LHCN-M2 (cell line): ENCODE measurements at regions not wholly inside any gene's neighbourhood (a gene's known extent, or its start where the extent isn't known, plus 50 kb on each side); places are given as distances from the start of the nearest gene placed in this dataset.
"Not testable (repeated sequence)": the region's sequence is repeated elsewhere in the genome, so short reads cannot be mapped to it uniquely, and the experiment has no call there.

Source experiments
- DNase-seq: peaks from one replicate; pipeline ENCODE4 v3.0.0-alpha.2; 2012; ENCODE audit warnings: low read depth

DNA sequence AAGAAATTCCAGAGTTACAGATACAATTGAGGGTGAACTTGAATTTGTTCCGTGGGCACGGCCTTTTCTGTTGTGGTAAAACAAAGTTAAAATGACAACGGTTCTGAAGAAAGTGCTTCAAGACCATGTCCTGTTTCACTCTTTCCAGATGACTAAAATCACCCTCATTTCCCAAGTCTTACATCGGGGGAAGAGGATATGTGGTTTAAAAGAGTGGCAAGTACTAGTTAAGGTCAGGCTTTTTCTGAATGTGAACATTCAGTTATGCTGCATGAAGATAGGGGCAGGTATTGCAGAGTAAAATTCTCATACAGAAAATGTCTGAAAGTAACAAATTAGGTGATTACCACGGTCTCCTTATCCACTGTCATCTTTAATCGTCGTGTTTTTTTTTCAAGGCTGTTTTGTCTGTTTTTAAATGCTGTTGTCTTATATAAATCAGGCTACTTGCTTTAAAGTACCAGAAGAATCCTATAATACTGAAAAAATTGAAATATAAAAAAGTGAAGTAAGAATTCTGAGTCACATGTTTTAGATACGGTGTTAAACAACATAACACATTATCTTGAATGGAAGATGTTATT, 236.6 kb upstream of the PLGLB2 start:
- not testable (repeated sequence) for DNase-seq

DNA sequence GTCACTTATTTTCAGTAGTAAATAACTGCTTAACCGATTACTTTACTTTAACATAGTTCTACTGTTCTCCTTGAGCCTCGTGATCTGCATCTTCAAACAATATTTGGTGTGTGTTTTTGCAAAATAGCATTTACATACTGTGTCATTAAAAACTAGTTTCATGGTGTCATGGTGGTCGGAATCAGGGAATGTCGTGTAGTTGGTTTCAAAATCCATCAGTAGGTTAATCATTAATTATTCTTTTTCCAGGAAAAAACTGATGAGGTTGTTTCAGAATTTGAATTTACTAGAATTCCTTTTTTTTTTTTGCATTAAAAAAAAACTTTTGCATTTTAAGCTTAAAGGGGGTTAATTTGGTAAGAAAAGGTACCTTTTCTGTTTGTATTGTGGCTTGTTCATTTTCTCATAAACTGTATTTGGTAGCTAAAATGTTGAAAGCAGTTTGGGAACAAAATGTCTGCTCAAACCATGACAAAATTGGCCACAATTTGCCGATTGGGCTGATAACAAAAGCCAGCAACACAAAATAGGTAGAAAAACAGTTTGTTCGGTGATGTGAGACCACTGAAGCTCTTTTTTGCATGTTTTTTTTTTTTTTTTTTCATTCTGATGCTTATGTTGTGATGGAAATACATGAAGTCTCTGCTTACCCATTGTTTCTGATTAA, 234.9 kb upstream of the PLGLB2 start:
- DNase-seq: not testable (repeated sequence)

DNA sequence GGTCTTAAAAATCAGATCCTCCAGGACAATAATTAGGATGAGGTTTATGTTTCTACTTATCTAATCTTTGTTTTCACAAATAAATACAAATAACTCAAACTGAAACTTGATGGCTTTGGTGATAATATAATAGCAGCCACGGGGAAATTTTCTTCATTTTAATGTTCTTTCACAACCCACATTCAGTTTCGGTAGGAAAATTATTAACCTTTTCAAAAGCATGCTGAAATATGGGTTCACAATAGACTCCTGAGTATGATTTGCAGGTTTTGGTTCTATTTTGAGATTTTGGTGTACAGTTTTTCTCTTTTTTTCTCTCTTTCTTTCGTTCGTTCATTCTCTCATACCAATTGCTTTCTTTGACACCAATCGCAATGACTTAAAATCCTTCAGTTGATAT, 233.9 kb upstream of the PLGLB2 start:
- DNase-seq: not testable (repeated sequence)

DNA sequence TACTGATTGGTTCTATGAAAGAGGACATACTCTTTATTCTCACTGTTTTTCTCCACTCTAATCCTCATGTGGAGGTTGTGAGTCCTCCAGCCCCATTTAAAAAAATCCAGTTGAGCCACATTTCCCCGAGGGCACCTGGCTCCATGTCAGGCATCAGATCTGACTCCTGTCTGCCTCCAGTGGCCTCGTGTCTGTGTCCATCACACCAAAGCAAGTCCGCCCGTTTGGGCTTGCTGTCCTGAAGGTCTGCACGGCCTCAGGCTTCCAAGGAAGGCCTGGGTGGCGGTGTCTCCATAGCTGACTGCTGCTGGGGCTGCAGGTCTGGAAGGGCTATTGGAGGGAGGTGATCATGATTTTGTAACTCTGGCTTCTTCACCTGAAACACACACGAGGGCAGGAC, 233.4 kb upstream of the PLGLB2 start:
- DNase-seq: not testable (repeated sequence)

DNA sequence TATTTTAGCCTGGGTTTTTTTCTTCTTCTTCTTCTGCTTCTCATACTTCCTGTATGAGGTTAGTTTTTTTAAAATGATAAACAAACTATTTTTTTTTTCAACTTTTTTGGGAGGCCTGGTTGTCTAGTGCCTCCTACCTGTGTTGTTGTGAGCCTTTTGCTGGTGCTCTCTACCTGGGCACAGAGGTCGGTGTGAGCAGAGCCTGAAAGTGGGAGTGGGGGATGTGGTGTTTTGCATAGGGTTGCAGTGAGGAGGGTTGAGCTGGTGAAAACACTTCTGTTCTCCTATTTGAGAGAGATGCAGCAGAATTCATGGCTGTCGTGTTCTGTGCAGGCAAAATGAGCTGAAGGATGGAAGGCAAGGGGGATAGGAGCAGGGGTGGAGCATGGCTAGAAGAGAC, 232.7 kb upstream of the PLGLB2 start:
- not testable (repeated sequence) for DNase-seq

DNA sequence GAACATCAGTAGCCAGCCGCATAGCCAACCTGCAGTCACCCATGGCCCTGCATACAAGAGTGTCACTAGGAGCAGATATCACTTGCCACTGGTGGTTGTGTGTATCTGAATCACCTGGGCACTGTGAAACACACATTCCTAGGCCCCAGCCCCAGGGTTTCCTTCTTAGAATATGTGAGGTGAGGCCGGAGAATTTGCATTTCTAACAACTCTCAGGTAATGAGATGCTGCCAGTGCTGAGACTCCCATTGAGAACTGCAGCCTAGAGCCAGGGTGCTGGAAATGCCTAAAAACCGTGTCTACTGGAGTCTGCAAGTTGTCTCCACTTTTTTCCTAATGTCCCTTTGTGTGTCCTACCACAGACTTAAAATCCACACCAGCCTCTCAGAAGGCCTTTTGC, 232.0 kb upstream of the PLGLB2 start:
- not testable (repeated sequence) for DNase-seq

DNA sequence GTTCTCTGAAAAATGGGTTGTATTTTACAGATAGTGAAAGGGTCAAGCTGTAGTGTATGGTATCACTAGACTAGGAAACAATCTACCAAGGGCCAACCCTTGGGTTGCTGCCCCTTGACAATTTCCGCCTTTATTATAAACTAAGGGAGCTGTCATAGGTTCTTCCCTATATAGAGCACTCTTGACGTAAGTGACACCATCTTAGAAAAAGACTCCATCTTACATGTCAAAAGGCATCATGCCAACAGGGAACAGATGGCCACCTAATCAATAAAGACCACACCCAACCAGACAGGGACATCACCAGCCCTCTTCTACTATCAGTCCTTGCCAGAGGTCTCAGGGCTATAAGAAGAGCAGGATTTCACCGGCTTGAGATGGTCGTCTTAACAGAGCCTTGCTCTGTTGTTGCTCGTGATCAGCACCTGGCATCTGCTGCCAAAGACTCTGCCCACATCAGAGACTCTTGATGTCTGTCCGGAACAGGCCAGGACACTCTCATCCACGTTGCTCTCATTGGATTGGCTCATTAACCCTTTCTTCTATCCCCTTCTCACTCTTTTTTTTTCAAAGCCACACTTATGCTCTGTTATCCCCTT, 231.4 kb upstream of the PLGLB2 start:
- not testable (repeated sequence) for DNase-seq

DNA sequence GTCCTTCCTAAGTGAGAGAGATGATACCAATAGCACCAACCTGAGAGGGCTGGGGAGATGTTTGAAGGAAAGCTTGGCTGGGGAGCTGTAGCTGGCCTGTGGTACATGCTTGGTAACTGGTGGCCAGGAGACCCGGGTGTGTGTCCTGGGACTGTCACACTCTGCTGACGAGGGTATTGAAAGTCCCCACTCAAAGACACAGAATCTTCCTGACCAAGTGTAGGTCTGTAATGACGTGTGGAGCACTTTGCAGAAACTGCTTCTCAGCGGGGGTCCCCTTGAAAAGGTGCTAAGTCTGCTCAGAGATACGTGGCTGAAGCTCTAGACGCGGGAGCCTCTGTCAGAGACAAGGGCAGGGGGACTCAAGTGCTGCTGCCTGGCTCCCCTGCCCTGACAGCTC, 230.4 kb upstream of the PLGLB2 start:
- not testable (repeated sequence) for DNase-seq

DNA sequence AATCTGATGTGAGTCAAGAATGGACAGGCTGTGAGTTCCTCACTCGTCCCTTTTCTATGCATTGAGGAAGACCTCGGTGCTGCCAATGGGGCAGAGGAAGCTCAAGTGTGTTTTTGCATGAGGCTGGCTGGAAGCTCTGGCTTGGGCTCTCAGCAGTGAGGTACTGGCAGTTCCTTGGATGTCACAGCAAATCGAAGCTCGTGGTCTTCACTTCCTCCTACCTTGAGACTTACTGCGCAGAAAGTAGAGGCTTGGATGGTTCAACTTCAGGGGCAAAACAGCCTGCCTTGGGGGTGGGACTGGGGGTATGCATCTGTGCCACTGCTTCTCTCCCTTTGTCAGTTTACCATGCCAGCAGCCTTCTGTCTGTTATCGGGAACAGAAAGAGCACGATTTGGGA, 229.8 kb upstream of the PLGLB2 start:
- not testable (repeated sequence) for DNase-seq

DNA sequence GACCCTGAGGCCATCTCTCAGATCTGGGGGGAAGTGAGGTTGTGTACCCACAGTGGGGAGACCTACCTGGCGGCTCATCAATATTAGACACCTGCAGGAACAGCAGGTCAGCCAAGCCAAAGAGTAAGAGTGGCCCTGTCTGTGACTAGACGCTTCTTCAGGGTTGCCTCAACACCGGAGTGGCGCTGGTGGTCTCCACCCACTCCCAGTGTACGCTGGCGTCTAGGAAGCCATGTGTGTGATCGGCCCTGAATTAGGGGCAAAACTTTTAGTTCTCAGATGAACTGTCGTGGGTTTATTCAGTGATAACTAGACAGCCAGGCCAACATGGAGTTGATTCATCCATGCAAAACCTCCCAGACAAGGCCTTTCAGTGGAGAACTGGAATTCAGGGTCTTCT, 229.3 kb upstream of the PLGLB2 start:
- DNase-seq: not testable (repeated sequence)

DNA sequence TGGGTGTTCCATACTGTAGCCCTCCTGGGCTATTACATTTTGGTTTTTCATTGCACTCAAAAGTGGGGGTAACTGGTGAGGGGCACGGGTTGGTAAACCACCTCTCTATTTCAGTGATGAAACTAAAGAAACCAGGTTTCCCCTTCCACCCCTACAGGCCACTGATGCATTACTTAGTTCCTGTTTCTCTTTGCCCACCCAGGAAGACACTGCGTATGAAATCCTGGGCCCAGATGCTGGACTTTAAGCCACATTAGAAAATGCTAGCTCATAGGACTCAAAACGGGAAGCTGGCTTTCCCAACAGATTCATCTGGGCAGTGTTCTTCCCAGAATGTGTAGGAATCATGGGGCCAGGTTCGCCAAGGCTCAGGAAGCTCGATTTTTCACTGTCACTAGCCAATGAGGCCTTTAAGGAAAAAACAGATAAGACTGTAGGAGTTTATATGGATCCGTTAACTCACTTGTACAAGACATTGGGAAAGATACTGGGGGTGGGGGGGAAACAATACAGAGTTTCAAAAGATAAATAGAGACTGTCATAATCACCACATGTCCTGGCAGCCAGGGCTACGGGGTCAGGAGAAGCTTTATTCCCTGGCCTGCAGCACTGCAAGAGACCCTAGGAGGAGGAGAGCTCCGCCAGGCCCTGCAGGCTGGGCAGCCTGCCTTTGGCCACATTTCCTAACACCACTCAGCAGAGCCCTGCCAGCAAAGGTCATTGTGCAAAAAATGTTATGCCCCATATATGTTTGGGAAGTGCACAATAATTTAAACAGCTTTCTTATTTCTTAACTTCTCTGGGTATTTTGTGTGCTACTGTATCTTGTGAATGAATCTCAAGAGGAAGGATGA, 228.5 kb upstream of the PLGLB2 start:
- not testable (repeated sequence) for DNase-seq

DNA sequence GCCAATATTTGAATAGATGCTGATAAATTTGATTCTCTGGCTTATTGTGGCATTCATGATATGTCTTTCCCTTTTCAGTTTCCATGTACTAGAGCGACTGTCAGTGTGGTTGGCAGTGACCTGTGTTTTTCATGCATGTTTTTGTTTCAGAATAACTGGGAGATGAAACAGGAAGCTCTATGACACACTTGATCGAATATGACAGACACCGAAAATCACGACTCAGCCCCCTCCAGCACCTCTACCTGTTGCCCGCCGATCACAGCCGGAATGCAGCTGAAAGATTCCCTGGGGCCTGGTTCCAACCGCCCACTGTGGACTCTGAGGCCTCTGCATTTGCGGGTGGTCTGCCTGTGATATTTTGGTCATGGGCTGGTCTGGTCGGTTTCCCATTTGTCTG, 226.8 kb upstream of the PLGLB2 start:
- not testable (repeated sequence) for DNase-seq

DNA sequence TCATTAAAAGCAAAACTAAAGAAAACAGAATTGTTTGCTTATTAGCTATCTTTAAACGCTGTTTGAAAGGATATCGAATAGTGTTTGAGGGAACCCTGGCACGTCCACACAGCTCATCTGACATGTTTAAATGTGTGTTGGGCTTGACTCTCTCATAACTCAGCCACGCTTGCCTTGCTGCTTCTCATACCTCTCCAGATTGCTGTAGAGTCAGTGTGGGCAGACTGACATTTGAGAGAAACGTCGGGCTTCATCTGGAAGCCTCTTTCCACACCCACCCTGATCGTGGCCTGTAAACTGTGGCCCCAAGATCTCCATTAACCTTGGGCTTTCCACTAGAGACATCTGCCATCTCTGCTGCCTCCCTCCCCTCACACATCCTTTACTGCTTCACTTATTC, 226.4 kb upstream of the PLGLB2 start:
- DNase-seq: not testable (repeated sequence)

DNA sequence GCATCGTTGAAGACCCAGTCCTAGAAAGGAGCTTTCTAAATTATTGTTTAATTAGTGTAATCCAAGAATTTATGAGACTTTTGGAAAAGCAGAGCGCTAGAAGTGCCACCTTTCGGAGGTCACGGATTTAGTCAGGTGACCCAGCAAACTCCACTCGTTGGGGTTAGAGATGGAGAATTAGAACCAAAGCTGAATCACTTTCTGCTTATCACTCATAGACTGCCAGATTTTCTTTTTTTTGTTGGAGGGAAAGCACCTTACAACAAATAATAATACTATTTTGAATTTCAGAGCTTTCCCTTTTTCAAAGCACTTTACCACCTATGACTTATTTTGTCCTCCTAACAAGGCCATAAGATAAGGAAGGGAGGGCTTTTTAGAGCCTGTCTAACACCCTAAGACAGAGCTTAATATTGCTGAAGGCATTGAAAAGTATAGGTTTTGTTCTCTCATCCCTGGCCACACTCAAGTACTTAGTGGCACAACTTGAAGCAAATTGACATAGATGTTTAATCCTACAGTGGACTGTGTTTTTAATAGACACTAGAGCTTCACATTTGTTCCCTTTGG, 223.2 kb upstream of the PLGLB2 start:
- not testable (repeated sequence) for DNase-seq

DNA sequence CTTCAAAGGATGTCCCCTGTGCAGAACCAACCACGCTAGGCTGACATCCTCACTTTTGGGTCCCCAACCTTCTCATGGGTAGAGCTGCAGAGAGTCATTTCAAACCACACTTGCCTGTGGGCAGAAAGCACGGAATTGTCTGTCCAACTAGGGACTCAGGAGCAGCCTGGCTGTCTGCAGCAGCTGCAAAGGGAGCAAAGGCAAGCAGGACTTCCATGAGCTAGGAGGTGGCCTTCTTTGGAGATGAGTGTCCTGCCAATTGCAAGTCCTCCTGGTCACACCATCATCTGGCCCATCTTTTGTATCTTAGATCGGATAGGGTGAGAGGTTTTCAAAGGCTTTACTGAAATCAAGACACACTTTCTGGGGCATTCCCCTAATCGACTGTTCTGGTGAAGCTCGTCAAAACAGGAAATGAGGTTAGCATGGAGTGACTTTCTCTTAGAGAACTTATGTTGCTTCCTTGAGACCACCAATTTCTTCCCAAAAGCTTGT, 222.3 kb upstream of the PLGLB2 start:
- not testable (repeated sequence) for DNase-seq

DNA sequence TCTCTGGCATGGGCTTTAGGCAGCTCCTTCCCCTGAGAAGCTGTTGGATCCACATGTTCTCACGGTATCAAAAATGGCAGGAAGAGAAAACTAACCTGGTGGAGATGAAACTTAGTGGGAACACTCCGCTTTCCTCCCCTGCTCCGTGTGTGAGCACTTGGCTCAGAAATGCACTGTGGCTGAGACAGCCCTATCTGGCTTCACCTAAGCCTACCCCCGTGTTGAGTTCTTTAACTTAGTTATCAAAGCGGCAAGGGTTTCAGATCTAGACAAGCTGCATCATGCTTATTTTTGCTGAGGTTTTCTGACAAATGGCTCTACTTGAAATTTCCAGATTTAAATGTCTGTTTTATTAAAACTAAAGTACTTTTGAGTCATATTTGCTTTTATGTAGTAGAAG, 221.6 kb upstream of the PLGLB2 start:
- DNase-seq: not testable (repeated sequence)

DNA sequence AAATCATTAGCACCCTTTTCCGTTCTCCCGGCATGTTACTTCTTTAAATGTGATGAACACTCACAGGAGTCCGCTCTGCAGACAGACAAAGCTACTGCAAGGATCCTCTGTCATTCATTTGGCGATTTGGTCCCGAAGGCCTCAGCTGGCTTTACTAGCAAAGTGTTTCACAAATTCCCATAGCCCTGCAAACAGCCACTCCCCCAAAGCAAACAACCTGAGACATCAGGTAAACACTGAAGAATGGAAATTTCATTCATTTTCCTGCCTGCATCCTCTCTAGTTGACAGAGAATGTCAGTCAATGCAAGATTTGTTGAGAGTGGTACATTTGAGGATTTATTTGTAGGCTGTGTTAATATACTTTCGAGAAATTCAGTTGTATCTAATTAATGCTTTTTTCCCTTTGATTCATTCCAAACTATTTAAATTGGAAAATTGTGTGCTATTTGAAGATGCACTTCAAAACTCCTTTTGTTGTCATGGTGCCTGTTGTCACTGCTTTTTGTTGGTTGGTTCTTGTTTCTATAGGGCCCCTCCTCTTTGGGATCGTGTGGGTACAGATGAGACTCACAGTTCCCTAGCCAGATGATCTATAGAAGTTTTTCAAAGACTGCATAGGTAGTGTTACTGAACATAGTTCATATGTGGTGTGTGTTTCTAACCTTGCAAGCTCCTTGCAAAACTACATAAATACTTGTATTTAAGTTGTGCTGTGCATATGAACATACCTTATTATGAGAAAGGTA, 215.7 kb upstream of the PLGLB2 start:
- not testable (repeated sequence) for DNase-seq

DNA sequence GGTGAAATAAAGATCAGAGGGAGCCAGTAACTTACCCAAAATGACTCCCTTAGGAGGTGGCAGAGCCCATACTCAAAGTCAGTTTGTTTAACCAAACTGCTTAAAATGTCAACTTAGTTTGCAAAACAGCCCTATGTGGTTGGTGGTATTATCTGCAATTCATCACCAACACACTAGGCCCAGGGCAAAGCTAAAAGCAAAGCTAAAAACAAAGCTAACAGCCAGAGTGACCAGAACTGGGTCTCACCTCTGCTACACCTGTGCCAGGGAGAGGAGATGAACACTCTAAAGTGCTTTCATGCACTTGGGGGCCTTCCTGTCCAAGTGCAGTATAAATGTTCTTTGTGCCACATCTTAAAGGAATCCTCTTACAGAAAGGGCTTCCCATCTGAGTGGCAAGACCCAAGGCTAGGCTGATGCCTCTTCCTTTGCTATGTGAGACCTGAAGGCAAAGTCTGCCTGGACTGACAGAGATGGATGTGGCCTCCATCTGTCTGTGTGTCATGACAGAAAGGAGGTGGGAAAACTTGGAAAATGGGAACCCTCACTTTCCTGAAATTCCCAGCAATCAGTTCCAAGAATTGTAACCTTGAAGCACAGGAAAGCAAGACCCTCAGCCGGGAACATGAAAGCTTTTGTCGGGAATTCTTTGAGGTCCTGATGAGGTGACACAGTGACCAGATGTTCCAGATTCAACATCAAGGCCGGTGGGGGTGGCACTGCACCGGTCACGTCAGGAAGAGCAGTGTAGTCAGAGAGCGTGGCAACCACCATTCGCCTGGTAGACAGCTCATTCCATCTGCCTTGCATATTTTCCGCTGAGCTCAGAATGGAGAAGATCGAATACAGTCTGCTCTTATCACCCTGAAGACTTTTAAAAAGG, 214.3 kb upstream of the PLGLB2 start:
- not testable (repeated sequence) for DNase-seq

DNA sequence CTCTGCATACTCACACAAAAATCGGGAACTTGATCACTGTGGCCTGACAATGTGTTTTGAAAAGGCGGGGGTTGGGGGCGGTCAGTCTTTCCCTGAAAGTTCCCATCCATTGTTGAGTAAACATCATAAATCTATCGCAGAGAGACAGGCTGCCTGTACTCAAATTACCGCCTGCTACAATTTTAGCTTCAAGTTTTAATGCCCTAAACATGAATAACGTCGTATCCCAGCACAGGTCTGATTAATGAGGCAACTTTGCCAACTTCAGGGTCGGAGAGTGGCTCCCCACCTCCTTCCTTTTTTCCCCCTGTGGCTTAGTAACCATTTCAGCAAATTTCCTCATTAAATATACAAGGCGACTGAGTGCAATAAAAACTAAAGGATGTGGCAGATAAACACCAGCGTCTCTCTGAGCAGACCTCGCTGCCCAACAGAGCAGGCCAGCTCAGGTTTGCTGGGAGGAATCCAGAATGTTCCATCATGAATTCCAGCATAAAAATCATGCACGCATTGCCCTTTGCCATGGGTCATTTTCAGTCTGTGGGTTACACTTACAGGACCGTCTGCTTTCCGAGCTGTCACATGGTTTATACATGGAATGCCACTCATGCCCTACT, 213.5 kb upstream of the PLGLB2 start:
- DNase-seq: not testable (repeated sequence)
